HG02870 (cell line): ENCODE measurements at regions not wholly inside any gene's neighbourhood (a gene's known extent, or its start where the extent isn't known, plus 50 kb on each side); places are given as distances from the start of the nearest gene placed in this dataset.

Experiments
- ATAC-seq: cut with Tn5 transposase; IDR thresholded peaks from one replicate; pipeline ENCODE4 v1.9.1; 2021; ENCODE audit warnings: mild to moderate bottlenecking, moderate library complexity; ENCODE audit not compliant: unreplicated experiment

- ATAC-seq, result no peak
Observed at GRCh38 chr1:218705911-218706893, 361.1 kb downstream of the TGFB2 start.

- ATAC-seq, result no peak
Observed at GRCh38 chr1:218711001-218711400, 365.9 kb downstream of the TGFB2 start.

GRCh38 chr1:218711884-218712674 is 366.9 kb downstream of the TGFB2 start:
- ATAC-seq, result no peak

- no peak for ATAC-seq
Observed at GRCh38 chr1:218712677-218713076, 367.5 kb downstream of the TGFB2 start.

- no peak for ATAC-seq
Observed at GRCh38 chr1:218715961-218716669, 371.0 kb downstream of the TGFB2 start.

GRCh38 chr1:218717575-218717974 is 372.4 kb downstream of the TGFB2 start:
- ATAC-seq, result no peak

GRCh38 chr1:218718206-218718605 is 373.1 kb downstream of the TGFB2 start:
- no peak for ATAC-seq

- no peak for ATAC-seq
Observed at GRCh38 chr1:218718977-218719376, 373.8 kb downstream of the TGFB2 start.

- ATAC-seq, result no peak
Observed at GRCh38 chr1:218728898-218729565, 383.9 kb downstream of the TGFB2 start.

GRCh38 chr1:218735436-218736032 is 390.4 kb downstream of the TGFB2 start:
- ATAC-seq, result no peak

GRCh38 chr1:218739426-218739825 is 394.3 kb downstream of the TGFB2 start:
- ATAC-seq, result no peak

- no peak for ATAC-seq
Observed at GRCh38 chr1:218741852-218742251, 396.7 kb downstream of the TGFB2 start.

GRCh38 chr1:218742467-218743262 is 397.5 kb downstream of the TGFB2 start:
- no peak for ATAC-seq

GRCh38 chr1:218743861-218744505 is 398.8 kb downstream of the TGFB2 start:
- no peak for ATAC-seq

- no peak for ATAC-seq
Observed at GRCh38 chr1:218748071-218748470, 402.9 kb downstream of the TGFB2 start.

GRCh38 chr1:218750216-218750970 is 405.3 kb downstream of the TGFB2 start:
- ATAC-seq, result no peak

- ATAC-seq, result no peak
Observed at GRCh38 chr1:218751208-218751948, 406.2 kb downstream of the TGFB2 start.
